Choroid plexus epithelial cell (primary cell): ENCODE measurements at regions not wholly inside any gene's neighbourhood (a gene's known extent, or its start where the extent isn't known, plus 50 kb on each side); places are given as distances from the start of the nearest gene placed in this dataset.

Experiments
- DNase-seq: peaks from one replicate; pipeline ENCODE4 v3.0.0-alpha.2; 2010; ENCODE audit warnings: low read depth
- H3K4me3 ChIP-seq: 2 replicates; pipeline ENCODE4 v1.5.1; 2011; ENCODE audit warnings: low read depth, mild to moderate bottlenecking, control low read depth, low read length, moderate library complexity
- CTCF ChIP-seq: conservative IDR thresholded peaks from 2 replicates; pipeline ENCODE4 v1.5.1; 2011; ENCODE audit warnings: low read depth, mild to moderate bottlenecking, control low read depth, inconsistent platforms, low read length, moderate library complexity

GRCh38 chr10:83647526-83647925 lies 491.8 kb upstream of the GHITM start:
- DNase-seq = no peak
- H3K4me3 ChIP-seq = no peak overlapping the region
- TF ChIP-seq CTCF = no peak

DNA sequence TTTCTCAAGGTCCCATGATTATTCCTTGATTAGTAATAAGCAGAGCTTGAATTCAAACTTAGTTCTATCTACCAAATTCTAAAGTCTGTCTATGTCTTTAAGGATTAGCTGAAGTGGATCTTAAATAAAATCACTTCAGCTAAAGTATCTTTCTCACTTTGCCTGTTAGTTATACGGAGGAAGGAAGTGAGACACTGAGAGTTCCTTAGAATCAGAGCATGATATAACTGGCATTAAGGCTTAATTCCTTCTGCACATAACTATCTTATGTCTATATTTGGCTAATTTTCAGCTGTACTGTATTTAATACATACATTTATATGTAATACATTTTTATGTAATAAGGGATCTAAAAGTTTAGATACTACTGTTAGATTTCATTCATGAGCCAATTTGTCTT lies 491.1 kb upstream of the GHITM start:
- H3K4me3 ChIP-seq = no peak overlapping the region
- DNase-seq = no peak
- no peak for TF ChIP-seq CTCF

- no peak for TF ChIP-seq CTCF
- no peak for DNase-seq
- H3K4me3 ChIP-seq = no peak overlapping the region
Observed at GRCh38 chr10:83649471-83649870, 489.8 kb upstream of the GHITM start.

DNA sequence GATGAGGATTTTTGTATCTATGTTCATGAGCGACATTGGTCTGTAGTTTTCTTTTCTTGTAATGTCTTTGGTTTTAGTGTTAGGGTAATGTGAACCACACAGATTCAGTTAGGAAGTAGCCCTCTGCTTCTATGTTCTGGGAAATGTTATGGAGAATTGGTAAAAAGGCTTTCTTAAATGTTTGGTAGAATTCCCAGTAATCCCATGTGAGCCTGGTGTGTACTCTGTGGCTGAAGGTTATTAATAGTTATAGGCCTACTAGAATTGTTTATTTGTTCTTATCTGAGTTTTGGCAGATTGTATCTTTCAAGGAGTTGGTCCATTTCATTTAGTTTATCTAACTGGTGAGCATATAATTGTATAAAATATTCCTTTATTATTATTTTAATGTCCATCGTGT lies 484.6 kb upstream of the GHITM start:
- H3K4me3 ChIP-seq = no peak overlapping the region
- DNase-seq = no peak
- no peak for TF ChIP-seq CTCF

- DNase-seq = no peak
- H3K4me3 ChIP-seq = no peak overlapping the region
- no peak for TF ChIP-seq CTCF
Observed at GRCh38 chr10:83656924-83657323, 482.4 kb upstream of the GHITM start.

GRCh38 chr10:83657487-83657886 lies 481.8 kb upstream of the GHITM start:
- no peak overlapping the region for H3K4me3 ChIP-seq
- no peak for DNase-seq
- no peak for TF ChIP-seq CTCF

DNA sequence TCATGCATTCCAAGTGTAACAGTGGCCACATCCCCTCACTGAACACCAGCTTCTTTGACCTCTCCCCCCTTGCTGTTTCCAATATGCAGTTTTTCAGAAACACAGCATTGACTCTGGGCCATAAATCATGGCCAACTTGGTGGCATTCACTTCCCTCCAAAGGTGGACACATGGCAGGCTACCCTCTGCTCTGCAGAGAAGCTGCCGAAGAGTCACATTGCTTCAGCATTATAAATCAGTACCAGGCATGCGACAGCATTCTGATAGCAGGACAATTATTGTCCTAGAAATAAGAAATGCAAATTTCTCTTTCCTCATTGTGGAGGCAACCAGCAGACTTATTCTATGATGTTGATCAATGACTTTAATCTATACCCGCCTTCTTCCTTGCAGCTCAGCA lies 475.4 kb upstream of the GHITM start:
- no peak overlapping the region for H3K4me3 ChIP-seq
- no peak for TF ChIP-seq CTCF
- DNase-seq = no peak
